ENCODE measurements at regions not wholly inside any gene's neighbourhood (a gene's known extent, or its start where the extent isn't known, plus 50 kb on each side); places are given as distances from the start of the nearest gene placed in this dataset.

DNA sequence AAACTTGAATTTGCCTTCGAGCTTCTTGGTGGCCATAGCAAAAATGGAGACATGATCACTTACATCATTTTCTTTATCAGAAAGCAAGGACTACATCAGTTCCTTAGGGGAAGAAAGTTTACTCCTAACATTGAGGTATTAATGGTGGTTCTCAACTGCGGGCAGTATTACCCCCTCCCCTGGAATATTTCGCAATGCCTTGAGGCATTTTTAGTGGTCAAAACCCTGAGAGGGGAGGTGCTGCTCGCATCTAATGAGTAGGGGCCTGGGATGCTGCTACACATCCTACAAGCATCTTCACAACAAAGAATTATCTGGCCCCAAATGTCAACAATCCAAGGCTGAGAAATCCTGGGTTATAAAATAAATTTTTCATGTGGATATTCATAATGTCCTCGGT, 222.2 kb upstream of the TSHZ2 start:
- POLR2A ChIA-PET (ENCODE audit: low non-redundant PET): no interaction called here
- H3K4me1 ChIP-seq (ENCODE audit: insufficient read depth, low read length, poor library complexity, severe bottlenecking): no peaks in the 10 kb centered on the region
- no peak for DNase-seq (ENCODE audit: low spot score)
- H3K27me3 ChIP-seq (replicated peaks; ENCODE audit: insufficient read depth, low read depth, low read length, poor library complexity): no peaks in the 10 kb centered on the region
- intact Hi-C loops (cut with micrococcal nuclease; ENCODE audit: unreplicated experiment): no loop called here
- no peak overlapping the region for H3K4me3 ChIP-seq (ENCODE audit: low read depth, low read length, poor library complexity, severe bottlenecking)
- H3K36me3 ChIP-seq (ENCODE audit: insufficient read depth, low read length, poor library complexity, severe bottlenecking): no peaks in the 10 kb centered on the region
- H3K9me3 ChIP-seq (ENCODE audit: low read depth, low read length, poor library complexity, severe bottlenecking): no peaks in the 10 kb centered on the region
- CTCF ChIA-PET: interaction anchor here (0.6 kb wide), 1 partner anchor 1135 kb away, joined by 5 read pairs; no protein-coding TSS in a partner anchor
- TF ChIP-seq, protein P1, sequence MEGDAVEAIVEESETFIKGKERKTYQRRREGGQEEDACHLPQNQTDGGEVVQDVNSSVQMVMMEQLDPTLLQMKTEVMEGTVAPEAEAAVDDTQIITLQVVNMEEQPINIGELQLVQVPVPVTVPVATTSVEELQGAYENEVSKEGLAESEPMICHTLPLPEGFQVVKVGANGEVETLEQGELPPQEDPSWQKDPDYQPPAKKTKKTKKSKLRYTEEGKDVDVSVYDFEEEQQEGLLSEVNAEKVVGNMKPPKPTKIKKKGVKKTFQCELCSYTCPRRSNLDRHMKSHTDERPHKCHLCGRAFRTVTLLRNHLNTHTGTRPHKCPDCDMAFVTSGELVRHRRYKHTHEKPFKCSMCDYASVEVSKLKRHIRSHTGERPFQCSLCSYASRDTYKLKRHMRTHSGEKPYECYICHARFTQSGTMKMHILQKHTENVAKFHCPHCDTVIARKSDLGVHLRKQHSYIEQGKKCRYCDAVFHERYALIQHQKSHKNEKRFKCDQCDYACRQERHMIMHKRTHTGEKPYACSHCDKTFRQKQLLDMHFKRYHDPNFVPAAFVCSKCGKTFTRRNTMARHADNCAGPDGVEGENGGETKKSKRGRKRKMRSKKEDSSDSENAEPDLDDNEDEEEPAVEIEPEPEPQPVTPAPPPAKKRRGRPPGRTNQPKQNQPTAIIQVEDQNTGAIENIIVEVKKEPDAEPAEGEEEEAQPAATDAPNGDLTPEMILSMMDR (conservative IDR thresholded peaks at IDR 0.05; ENCODE audit: low read depth, low read length): no peak
- BruUV-seq (replicated peaks): no TSS peak
- no peak overlapping the region for H3K27ac ChIP-seq (ENCODE audit: low read depth, low read length, poor library complexity, severe bottlenecking)

DNA sequence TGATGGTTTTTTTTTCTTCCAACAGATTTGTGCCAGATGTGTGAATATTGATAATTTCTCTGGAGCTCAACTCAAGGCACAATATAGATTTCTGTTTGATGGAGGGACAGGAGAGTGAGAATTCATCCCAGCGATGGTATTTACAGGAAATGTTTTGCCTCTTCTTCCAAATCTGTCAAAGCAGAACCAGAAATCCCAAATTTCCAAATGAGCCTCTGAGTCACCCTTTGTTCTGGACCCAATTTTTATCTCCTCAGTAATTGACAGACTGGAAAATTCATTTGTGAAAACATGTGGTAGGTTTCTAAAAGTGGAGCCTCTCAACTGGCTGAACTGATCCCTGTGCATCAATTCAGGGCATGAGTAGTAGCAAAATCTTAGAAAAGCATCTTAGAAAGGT, 223.2 kb upstream of the TSHZ2 start:
- intact Hi-C loops (cut with micrococcal nuclease; ENCODE audit: unreplicated experiment): no loop called here
- no peak for DNase-seq (ENCODE audit: low spot score)
- H3K4me3 ChIP-seq (ENCODE audit: low read depth, low read length, poor library complexity, severe bottlenecking): no peak overlapping the region
- no peaks in the 10 kb centered on the region for H3K4me1 ChIP-seq (ENCODE audit: insufficient read depth, low read length, poor library complexity, severe bottlenecking)
- BruUV-seq (replicated peaks): no TSS peak
- no peaks in the 10 kb centered on the region for H3K27me3 ChIP-seq (replicated peaks; ENCODE audit: insufficient read depth, low read depth, low read length, poor library complexity)
- H3K9me3 ChIP-seq (ENCODE audit: low read depth, low read length, poor library complexity, severe bottlenecking): no peaks in the 10 kb centered on the region
- POLR2A ChIA-PET (ENCODE audit: low non-redundant PET): interaction anchor here (0.7 kb wide), 1 partner anchor 12 kb away, joined by 5 read pairs; no protein-coding TSS in a partner anchor
- no peak for TF ChIP-seq EZH2 (IDR thresholded peaks at IDR 0.05; ENCODE audit: borderline replicate concordance, low read depth, low read length, poor library complexity, severe bottlenecking)
- TF ChIP-seq, protein P1 (conservative IDR thresholded peaks at IDR 0.05; ENCODE audit: low read depth, low read length): no peak
- CTCF ChIA-PET: no interaction called here
- no peaks in the 10 kb centered on the region for H3K36me3 ChIP-seq (ENCODE audit: insufficient read depth, low read length, poor library complexity, severe bottlenecking)
- H3K27ac ChIP-seq (ENCODE audit: low read depth, low read length, poor library complexity, severe bottlenecking): no peak overlapping the region

DNA sequence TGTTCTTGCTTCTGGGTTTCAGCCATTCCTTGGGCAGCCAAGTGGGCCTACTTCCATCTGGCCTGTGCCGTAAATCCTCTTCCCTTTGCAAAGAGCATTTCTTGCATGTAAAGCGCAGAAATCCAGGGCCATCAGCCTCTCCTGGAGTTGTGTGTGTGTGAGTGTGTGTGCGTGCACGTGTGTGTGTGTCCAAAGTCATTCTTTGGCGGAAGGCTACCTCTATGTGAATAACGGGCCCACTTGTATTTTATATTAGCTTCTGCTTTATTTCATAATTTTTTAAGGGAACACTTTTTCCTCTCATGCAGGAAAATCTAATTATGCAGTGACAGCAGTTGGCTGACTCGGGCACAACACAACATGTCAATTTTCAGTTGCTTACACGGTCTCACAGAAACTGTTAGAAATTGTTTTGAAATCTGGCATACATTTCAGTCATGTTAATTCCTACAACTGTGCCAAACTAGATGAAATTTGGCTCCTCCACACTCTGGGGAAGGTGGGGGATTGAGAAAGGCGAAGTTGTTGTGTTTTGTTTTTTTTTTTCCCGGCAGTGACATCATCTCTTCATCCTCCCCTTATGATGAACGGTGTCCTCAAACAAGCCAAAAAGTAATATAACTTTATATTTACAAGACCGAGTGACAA, 223.7 kb upstream of the TSHZ2 start:
- TF ChIP-seq EZH2 (IDR thresholded peaks at IDR 0.05; ENCODE audit: borderline replicate concordance, low read depth, low read length, poor library complexity, severe bottlenecking): no peak
- TF ChIP-seq, protein P1 (conservative IDR thresholded peaks at IDR 0.05; ENCODE audit: low read depth, low read length): no peak
- H3K4me1 ChIP-seq (ENCODE audit: insufficient read depth, low read length, poor library complexity, severe bottlenecking): no peaks in the 10 kb centered on the region
- no peak overlapping the region for H3K4me3 ChIP-seq (ENCODE audit: low read depth, low read length, poor library complexity, severe bottlenecking)
- POLR2A ChIA-PET (ENCODE audit: low non-redundant PET): interaction anchor here (0.7 kb wide), 1 partner anchor 12 kb away, joined by 5 read pairs; no protein-coding TSS in a partner anchor
- no peaks in the 10 kb centered on the region for H3K9me3 ChIP-seq (ENCODE audit: low read depth, low read length, poor library complexity, severe bottlenecking)
- CTCF ChIA-PET: interaction anchor here (0.5 kb wide), 1 partner anchor 799 kb away, joined by 3 read pairs; no protein-coding TSS in a partner anchor
- intact Hi-C loops (cut with micrococcal nuclease; ENCODE audit: unreplicated experiment): no loop called here
- no peaks in the 10 kb centered on the region for H3K27me3 ChIP-seq (replicated peaks; ENCODE audit: insufficient read depth, low read depth, low read length, poor library complexity)
- BruUV-seq (replicated peaks): no TSS peak
- H3K36me3 ChIP-seq (ENCODE audit: insufficient read depth, low read length, poor library complexity, severe bottlenecking): no peaks in the 10 kb centered on the region
- DNase-seq (ENCODE audit: low spot score): no peak
- no peak overlapping the region for H3K27ac ChIP-seq (ENCODE audit: low read depth, low read length, poor library complexity, severe bottlenecking)
